Ovary (tissue), 7 donors: ENCODE measurements at regions not wholly inside any gene's neighbourhood (a gene's known extent, or its start where the extent isn't known, plus 50 kb on each side); places are given as distances from the start of the nearest gene placed in this dataset.

Source experiments
- DNase-seq, 5 donors: peaks; one replicate each; pipeline ENCODE4 v3.0.0-alpha.2; 2019 to 2020
- H3K27ac ChIP-seq, 2 donors: fragments of 200-600 bp; one replicate each; pipeline versions ENCODE4 v1.5.1 to v1.8.0; 2019 to 2022
- H3K27me3 ChIP-seq: fragments of 200-600 bp; one replicate; pipeline ENCODE4 v1.8.0; 2022
- H3K36me3 ChIP-seq: fragments of 200-600 bp; sonication (generic); one replicate; pipeline ENCODE4 v1.5.1; 2019
- H3K4me1 ChIP-seq: one replicate; pipeline ENCODE4 v1.8.1; 2013; ENCODE audit warnings: mild to moderate bottlenecking, moderate library complexity; ENCODE audit not compliant: insufficient read depth
- H3K4me3 ChIP-seq: fragments of 200-600 bp; sonication (generic); one replicate; pipeline ENCODE4 v1.5.1; 2017
- H3K9me3 ChIP-seq, 2 donors: fragments of 200-600 bp in 1 of 2; sonication (generic) in 1 of 2; one replicate each; pipeline versions ENCODE4 v1.5.1 to v1.8.1; 2013 to 2019; ENCODE audit warnings: mild to moderate bottlenecking in 1 of 2, moderate library complexity in 1 of 2
- CTCF ChIP-seq, 3 donors: fragments of 450-650 bp in 2 of 3; fragments of 200-600 bp in 1 of 3; IDR thresholded peaks; one replicate each; pipeline versions ENCODE4 v1.5.1 to v1.8.0; 2016 to 2022; ENCODE audit warnings: antibody characterized with exemption in 3 of 3, mild to moderate bottlenecking in 1 of 3
- EP300 ChIP-seq: sonication (generic); formaldehyde crosslinking; IDR thresholded peaks from one replicate; pipeline ENCODE4 v1.6.1; 2017; ENCODE audit warnings: antibody characterized with exemption
- POLR2A ChIP-seq: fragments of 450-650 bp; IDR thresholded peaks from one replicate; pipeline ENCODE4 v1.6.1; 2017; ENCODE audit warnings: antibody characterized with exemption, mild to moderate bottlenecking, moderate library complexity
- WGBS, 3 donors: extraction: QIAGEN DNeasy Blood & Tissue Kit in 1 of 3; methylation state at CpG; one replicate each; pipeline versions ENCODE4 v1.1.5 to v1.1.7; 2013 to 2017; 5-methylcytosine and 5-hydroxymethylcytosine counted together
- intact Hi-C, 4 donors: fragments of 100-400 bp; cut with DNase I; formaldehyde crosslinking; loops; one replicate each; pipeline versions ENCODE4 v1.11.0 to v1.15.1; 2022 to 2023
- donor health status: DM: no; HTN: no; CAD: no; lungs with moderate emphysema.
- donor health status: DM: no; HTN: no; CAD: no.
- donor health status: Bipolar disorder and iron deficiency.
- donor health status: DM: no; HTN: no; CAD: no.
- donor health status: DM: yes; HTN: yes; CAD: no.

DNA sequence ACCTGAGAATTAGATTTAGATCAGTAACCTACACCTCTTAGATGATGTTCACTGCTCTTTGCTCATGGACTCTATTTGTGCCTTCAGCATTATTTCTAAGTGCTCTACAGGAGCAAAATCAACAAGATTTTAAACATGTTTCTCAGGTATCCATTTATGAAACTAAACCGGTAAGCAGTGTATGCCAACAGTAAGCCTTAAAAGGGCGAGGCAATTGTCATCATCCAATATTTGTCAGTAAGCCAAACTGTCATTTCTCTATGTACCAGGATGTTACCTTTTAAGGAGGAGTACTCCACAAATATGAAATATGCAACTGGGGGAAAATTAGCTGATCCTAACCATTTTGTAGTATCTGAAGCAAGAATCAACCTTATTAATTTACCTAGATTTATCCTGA lies 69.6 kb upstream of the ZNF184 start:
- Histone ChIP-seq H3K4me1 (no peaks in the 10 kb centered on the region), H3K27ac (no peak overlapping the region), H3K4me3 (no peak overlapping the region), H3K9me3 (peaks cover 0 to 4% of the 10 kb centered on the region in 2 donors), H3K27me3 (no peaks in the 10 kb centered on the region), H3K36me3 (no peaks in the 10 kb centered on the region)
- no peak for DNase-seq
- intact Hi-C loops, result no loop called here
- no peak for TF ChIP-seq EP300
- TF ChIP-seq CTCF (IDR thresholded peaks at IDR 0.05), result no peak
- no peak for TF ChIP-seq POLR2A
- 84 to 90% (median 89%) methylated on average over 2 of the region's 2 CpGs for WGBS, 3 donors

DNA sequence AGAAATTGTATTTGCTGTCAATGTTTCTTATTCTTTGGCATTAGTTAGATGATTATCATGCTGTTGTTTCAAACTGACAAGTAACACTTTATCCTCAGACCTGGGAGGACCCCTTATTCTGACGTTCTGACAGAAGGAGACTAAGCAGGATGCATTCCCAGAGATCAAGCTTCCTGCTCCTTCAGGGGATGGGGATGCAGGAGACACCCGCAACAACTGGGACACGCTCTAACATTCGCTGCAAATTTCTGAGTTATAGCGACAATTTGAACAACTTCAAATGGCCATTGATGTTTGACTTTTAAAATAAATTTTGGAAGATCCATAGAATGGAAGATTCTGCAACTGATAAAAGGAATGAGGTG lies 69.0 kb upstream of the ZNF184 start:
- intact Hi-C loops, result no loop called here
- Histone ChIP-seq H3K36me3 (no peaks in the 10 kb centered on the region), H3K27me3 (no peaks in the 10 kb centered on the region), H3K9me3 (no peaks in the 10 kb centered on the region), H3K4me1 (no peaks in the 10 kb centered on the region), H3K4me3 (no peak overlapping the region), H3K27ac (no peak overlapping the region)
- TF ChIP-seq CTCF (IDR thresholded peaks at IDR 0.05), result no peak
- TF ChIP-seq EP300, result no peak
- TF ChIP-seq POLR2A, result no peak
- DNase-seq, result no peak
- WGBS, 3 donors, result 23 to 34% (median 26%) methylated on average over 5 of the region's 5 CpGs

- H3K4me3 ChIP-seq, result no peak overlapping the region
- H3K4me1 ChIP-seq, result no peaks in the 10 kb centered on the region
- H3K9me3 ChIP-seq, result no peaks in the 10 kb centered on the region
- H3K27ac ChIP-seq, result no peak overlapping the region
- TF ChIP-seq POLR2A (no peak), CTCF (IDR thresholded peaks at IDR 0.05) (no peak), EP300 (no peak)
- no peaks in the 10 kb centered on the region for H3K36me3 ChIP-seq
- 37 to 44% (median 40%) methylated on average over 15 of the region's 15 CpGs for WGBS, 3 donors
- H3K27me3 ChIP-seq, result no peaks in the 10 kb centered on the region
- no peak for DNase-seq
- intact Hi-C loops, result no loop called here
These were observed 68.5 kb upstream of the ZNF184 start for GRCh38 chr6:27541212-27541932.

DNA sequence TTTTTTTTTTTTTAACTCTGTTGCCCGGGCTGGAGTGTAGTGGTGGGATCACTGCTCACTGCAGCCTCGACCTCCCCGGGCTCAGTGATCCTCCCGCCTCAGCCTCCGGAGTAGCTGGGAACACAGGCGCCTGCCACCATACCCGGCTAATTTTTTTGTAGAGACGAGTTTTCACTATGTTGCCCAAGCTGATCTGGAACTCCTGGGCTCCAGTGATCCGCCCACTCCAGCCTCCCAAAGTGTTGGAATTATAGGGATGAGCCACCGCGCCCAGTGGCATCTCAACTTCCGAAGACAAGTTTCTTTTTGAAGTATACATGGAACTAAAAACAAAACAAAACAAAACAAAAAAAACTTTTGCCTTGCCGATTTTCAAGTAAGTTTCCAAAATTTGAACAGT lies 66.6 kb upstream of the ZNF184 start:
- H3K36me3 ChIP-seq, result no peaks in the 10 kb centered on the region
- no peaks in the 10 kb centered on the region for H3K27me3 ChIP-seq
- H3K27ac ChIP-seq, result no peak overlapping the region
- H3K9me3 ChIP-seq, result no peaks in the 10 kb centered on the region
- 68 to 78% (median 73%) methylated on average over 13 of the region's 13 CpGs for WGBS, 3 donors
- intact Hi-C loops, result no loop called here
- no peaks in the 10 kb centered on the region for H3K4me1 ChIP-seq
- DNase-seq, result no peak
- H3K4me3 ChIP-seq, result no peak overlapping the region
- TF ChIP-seq POLR2A, result no peak
- no peak for TF ChIP-seq EP300
- TF ChIP-seq CTCF (IDR thresholded peaks at IDR 0.05), result no peak
